ENCODE measurements at regions not wholly inside any gene's neighbourhood (a gene's known extent, or its start where the extent isn't known, plus 50 kb on each side); places are given as distances from the start of the nearest gene placed in this dataset.
"Not testable (repeated sequence)": the region's sequence is repeated elsewhere in the genome, so short reads cannot be mapped to it uniquely, and the experiment has no call there.

GRCh38 chr12:87338681-87339080 is 690.5 kb downstream of the C12orf50 start:
- H3K27me3 ChIP-seq (ENCODE audit: control insufficient read depth in 1 of 2, insufficient read depth in 1 of 2, low read length in 2 of 2), result no peaks in the 10 kb centered on the region
- H3K79me1 ChIP-seq (replicated peaks; ENCODE audit: low read length, poor library complexity, severe bottlenecking), result no peaks in the 10 kb centered on the region
- H3K23ac ChIP-seq (ENCODE audit: low read length in 2 of 2), result no peak overlapping the region
- no peak overlapping the region for H3K14ac ChIP-seq (ENCODE audit: low read length in 2 of 2)
- H3K9ac ChIP-seq (ENCODE audit: low read length), result no peak overlapping the region
- no peaks in the 10 kb centered on the region for H3K4me1 ChIP-seq (ENCODE audit: control insufficient read depth, insufficient read depth, low read depth, low read length)
- no peak overlapping the region for H3K4me3 ChIP-seq (ENCODE audit: insufficient read depth in 1 of 2, low read depth in 1 of 2, low read length in 2 of 2)
- H4K8ac ChIP-seq (ENCODE audit: low read length), result no peak overlapping the region
- no peaks in the 10 kb centered on the region for H3K36me3 ChIP-seq (ENCODE audit: control insufficient read depth in 1 of 2, insufficient read depth in 2 of 2, low read depth in 1 of 2, low read length in 2 of 2)
- no peak overlapping the region for H2AFZ ChIP-seq (ENCODE audit: low read depth, low read length)
- no peak overlapping the region for H3K4ac ChIP-seq (ENCODE audit: low read depth in 1 of 2, low read length in 2 of 2)
- H3K9me3 ChIP-seq (ENCODE audit: control insufficient read depth, low read length), result no peaks in the 10 kb centered on the region
- H2BK15ac ChIP-seq (ENCODE audit: low read depth, poor library complexity, severe bottlenecking), result no peak overlapping the region
- no peak overlapping the region for H2BK12ac ChIP-seq (ENCODE audit: low read length in 2 of 2)
- no peak overlapping the region for H3K4me2 ChIP-seq (ENCODE audit: low read length, poor library complexity, severe bottlenecking)
- H2BK5ac ChIP-seq (ENCODE audit: low read depth, low read length, poor library complexity, severe bottlenecking), result no peak overlapping the region
- H3K18ac ChIP-seq (ENCODE audit: low read depth in 1 of 2, low read length in 2 of 2), result no peak overlapping the region
- no peak for DNase-seq
- H3K27ac ChIP-seq (ENCODE audit: low read length, poor library complexity, severe bottlenecking), result no peak overlapping the region
- H2AK5ac ChIP-seq (ENCODE audit: low read length, severe bottlenecking), result no peak overlapping the region
- no CpG with 5 or more reads among the region's 2 CpGs for WGBS
- no peak overlapping the region for H2BK120ac ChIP-seq (ENCODE audit: low read depth, low read length)
- no peak overlapping the region for H4K91ac ChIP-seq (ENCODE audit: low read length)

GRCh38 chr12:87336814-87337336 is 692.3 kb downstream of the C12orf50 start:
- WGBS, result 38% methylated on average over 1 of the region's 2 CpGs
- no peak overlapping the region for H3K9ac ChIP-seq (ENCODE audit: low read length)
- no peak overlapping the region for H3K4ac ChIP-seq (ENCODE audit: low read depth in 1 of 2, low read length in 2 of 2)
- H2BK120ac ChIP-seq (ENCODE audit: low read depth, low read length), result no peak overlapping the region
- no peak overlapping the region for H2AK5ac ChIP-seq (ENCODE audit: low read length, severe bottlenecking)
- H3K4me1 ChIP-seq (ENCODE audit: control insufficient read depth, insufficient read depth, low read depth, low read length), result no peaks in the 10 kb centered on the region
- H3K9me3 ChIP-seq (ENCODE audit: control insufficient read depth, low read length), result no peaks in the 10 kb centered on the region
- H3K4me2 ChIP-seq (ENCODE audit: low read length, poor library complexity, severe bottlenecking), result no peak overlapping the region
- H3K79me1 ChIP-seq (replicated peaks; ENCODE audit: low read length, poor library complexity, severe bottlenecking), result no peaks in the 10 kb centered on the region
- DNase-seq, result no peak
- H3K4me3 ChIP-seq (ENCODE audit: insufficient read depth in 1 of 2, low read depth in 1 of 2, low read length in 2 of 2), result no peak overlapping the region
- H3K36me3 ChIP-seq (ENCODE audit: control insufficient read depth in 1 of 2, insufficient read depth in 2 of 2, low read depth in 1 of 2, low read length in 2 of 2), result no peaks in the 10 kb centered on the region
- H4K8ac ChIP-seq (ENCODE audit: low read length), result no peak overlapping the region
- no peaks in the 10 kb centered on the region for H3K27me3 ChIP-seq (ENCODE audit: control insufficient read depth in 1 of 2, insufficient read depth in 1 of 2, low read length in 2 of 2)
- no peak overlapping the region for H4K91ac ChIP-seq (ENCODE audit: low read length)
- no peak overlapping the region for H3K14ac ChIP-seq (ENCODE audit: low read length in 2 of 2)
- no peak overlapping the region for H2BK12ac ChIP-seq (ENCODE audit: low read length in 2 of 2)
- H2BK5ac ChIP-seq (ENCODE audit: low read depth, low read length, poor library complexity, severe bottlenecking), result no peak overlapping the region
- H3K27ac ChIP-seq (ENCODE audit: low read length, poor library complexity, severe bottlenecking), result no peak overlapping the region
- H2BK15ac ChIP-seq (ENCODE audit: low read depth, poor library complexity, severe bottlenecking), result no peak overlapping the region
- no peak overlapping the region for H2AFZ ChIP-seq (ENCODE audit: low read depth, low read length)
- H3K23ac ChIP-seq (ENCODE audit: low read length in 2 of 2), result no peak overlapping the region
- no peak overlapping the region for H3K18ac ChIP-seq (ENCODE audit: low read depth in 1 of 2, low read length in 2 of 2)

- no peak overlapping the region for H2BK5ac ChIP-seq (ENCODE audit: low read depth, low read length, poor library complexity, severe bottlenecking)
- H2AFZ ChIP-seq (ENCODE audit: low read depth, low read length), result no peak overlapping the region
- no peak overlapping the region for H3K4me2 ChIP-seq (ENCODE audit: low read length, poor library complexity, severe bottlenecking)
- H3K36me3 ChIP-seq (ENCODE audit: control insufficient read depth in 1 of 2, insufficient read depth in 2 of 2, low read depth in 1 of 2, low read length in 2 of 2), result no peaks in the 10 kb centered on the region
- H3K23ac ChIP-seq (ENCODE audit: low read length in 2 of 2), result no peak overlapping the region
- H3K4ac ChIP-seq (ENCODE audit: low read depth in 1 of 2, low read length in 2 of 2), result no peak overlapping the region
- H2AK5ac ChIP-seq (ENCODE audit: low read length, severe bottlenecking), result no peak overlapping the region
- no peak overlapping the region for H3K18ac ChIP-seq (ENCODE audit: low read depth in 1 of 2, low read length in 2 of 2)
- H2BK120ac ChIP-seq (ENCODE audit: low read depth, low read length), result no peak overlapping the region
- no peaks in the 10 kb centered on the region for H3K27me3 ChIP-seq (ENCODE audit: control insufficient read depth in 1 of 2, insufficient read depth in 1 of 2, low read length in 2 of 2)
- no peak overlapping the region for H3K14ac ChIP-seq (ENCODE audit: low read length in 2 of 2)
- no peak overlapping the region for H3K4me3 ChIP-seq (ENCODE audit: insufficient read depth in 1 of 2, low read depth in 1 of 2, low read length in 2 of 2)
- H2BK12ac ChIP-seq (ENCODE audit: low read length in 2 of 2), result no peak overlapping the region
- H4K91ac ChIP-seq (ENCODE audit: low read length), result no peak overlapping the region
- H3K9ac ChIP-seq (ENCODE audit: low read length), result no peak overlapping the region
- DNase-seq, result no peak
- no peak overlapping the region for H2BK15ac ChIP-seq (ENCODE audit: low read depth, poor library complexity, severe bottlenecking)
- H4K8ac ChIP-seq (ENCODE audit: low read length), result no peak overlapping the region
- WGBS, result 93% methylated on average over 5 of the region's 5 CpGs
- no peaks in the 10 kb centered on the region for H3K4me1 ChIP-seq (ENCODE audit: control insufficient read depth, insufficient read depth, low read depth, low read length)
- no peaks in the 10 kb centered on the region for H3K9me3 ChIP-seq (ENCODE audit: control insufficient read depth, low read length)
- H3K27ac ChIP-seq (ENCODE audit: low read length, poor library complexity, severe bottlenecking), result no peak overlapping the region
- no peaks in the 10 kb centered on the region for H3K79me1 ChIP-seq (replicated peaks; ENCODE audit: low read length, poor library complexity, severe bottlenecking)
Observed at GRCh38 chr12:87332987-87333726, 696.0 kb downstream of the C12orf50 start.

- not testable (repeated sequence) for H3K4me3 ChIP-seq (ENCODE audit: insufficient read depth in 1 of 2, low read depth in 1 of 2, low read length in 2 of 2); H3K27ac ChIP-seq (ENCODE audit: low read length, poor library complexity, severe bottlenecking); H2BK15ac ChIP-seq (ENCODE audit: low read depth, poor library complexity, severe bottlenecking); H3K36me3 ChIP-seq (ENCODE audit: control insufficient read depth in 1 of 2, insufficient read depth in 2 of 2, low read depth in 1 of 2, low read length in 2 of 2); H3K9ac ChIP-seq (ENCODE audit: low read length); H3K18ac ChIP-seq (ENCODE audit: low read depth in 1 of 2, low read length in 2 of 2); H2AK5ac ChIP-seq (ENCODE audit: low read length, severe bottlenecking); H4K8ac ChIP-seq (ENCODE audit: low read length); H4K91ac ChIP-seq (ENCODE audit: low read length); H3K4me1 ChIP-seq (ENCODE audit: control insufficient read depth, insufficient read depth, low read depth, low read length); H2BK12ac ChIP-seq (ENCODE audit: low read length in 2 of 2); H3K4me2 ChIP-seq (ENCODE audit: low read length, poor library complexity, severe bottlenecking); H2AFZ ChIP-seq (ENCODE audit: low read depth, low read length); H3K79me1 ChIP-seq (replicated peaks; ENCODE audit: low read length, poor library complexity, severe bottlenecking); H3K9me3 ChIP-seq (ENCODE audit: control insufficient read depth, low read length); H3K23ac ChIP-seq (ENCODE audit: low read length in 2 of 2); H3K14ac ChIP-seq (ENCODE audit: low read length in 2 of 2); H2BK5ac ChIP-seq (ENCODE audit: low read depth, low read length, poor library complexity, severe bottlenecking); H3K27me3 ChIP-seq (ENCODE audit: control insufficient read depth in 1 of 2, insufficient read depth in 1 of 2, low read length in 2 of 2); DNase-seq; H3K4ac ChIP-seq (ENCODE audit: low read depth in 1 of 2, low read length in 2 of 2); H2BK120ac ChIP-seq (ENCODE audit: low read depth, low read length)
- WGBS, result 93% methylated on average over 16 of the region's 30 CpGs
Observed at GRCh38 chr12:87330071-87330555, 699.1 kb downstream of the C12orf50 start.

All from mesenchymal stem cell (in vitro differentiated cells and primary cell).